ACC112 (cell line): ENCODE measurements at regions not wholly inside any gene's neighbourhood (a gene's known extent, or its start where the extent isn't known, plus 50 kb on each side); places are given as distances from the start of the nearest gene placed in this dataset.

Experiments
- H2AFZ ChIP-seq: fragments of 200-600 bp; sonication (generic); one replicate; pipeline ENCODE4 v1.6.0; 2017; ENCODE audit warnings: antibody characterized with exemption, low read length; ENCODE audit not compliant: unreplicated experiment
- H3K27ac ChIP-seq: fragments of 200-600 bp; sonication (generic); 2 replicates; pipeline ENCODE4 v1.5.1; 2014; ENCODE audit warnings: low read depth, mild to moderate bottlenecking, antibody characterized with exemption, low read length, moderate library complexity
- H3K27me3 ChIP-seq: fragments of 200-600 bp; sonication (generic); 2 replicates; pipeline ENCODE4 v1.6.1; 2014; ENCODE audit warnings: mild to moderate bottlenecking, antibody characterized with exemption, low read length, moderate library complexity, mixed read lengths; ENCODE audit not compliant: insufficient read depth
- H3K36me3 ChIP-seq: fragments of 200-600 bp; sonication (generic); 2 replicates; pipeline ENCODE4 v1.6.1; 2016; ENCODE audit warnings: mild to moderate bottlenecking, antibody characterized with exemption, low read length, moderate library complexity, mixed read lengths; ENCODE audit not compliant: insufficient read depth
- H3K4me1 ChIP-seq: fragments of 200-600 bp; sonication (generic); one replicate; pipeline ENCODE4 v1.6.1; 2016; ENCODE audit warnings: low read length, mixed read lengths; ENCODE audit not compliant: insufficient read depth, unreplicated experiment, control insufficient read depth
- H3K4me3 ChIP-seq: fragments of 200-600 bp; sonication (generic); 2 replicates; pipeline ENCODE4 v1.5.1; 2014; ENCODE audit warnings: mild to moderate bottlenecking, low read depth, low read length
- H3K79me2 ChIP-seq: fragments of 200-600 bp; sonication (generic); one replicate; pipeline ENCODE4 v1.6.0; 2016; ENCODE audit warnings: low read length; ENCODE audit not compliant: control insufficient read depth, unreplicated experiment, insufficient read depth

DNA sequence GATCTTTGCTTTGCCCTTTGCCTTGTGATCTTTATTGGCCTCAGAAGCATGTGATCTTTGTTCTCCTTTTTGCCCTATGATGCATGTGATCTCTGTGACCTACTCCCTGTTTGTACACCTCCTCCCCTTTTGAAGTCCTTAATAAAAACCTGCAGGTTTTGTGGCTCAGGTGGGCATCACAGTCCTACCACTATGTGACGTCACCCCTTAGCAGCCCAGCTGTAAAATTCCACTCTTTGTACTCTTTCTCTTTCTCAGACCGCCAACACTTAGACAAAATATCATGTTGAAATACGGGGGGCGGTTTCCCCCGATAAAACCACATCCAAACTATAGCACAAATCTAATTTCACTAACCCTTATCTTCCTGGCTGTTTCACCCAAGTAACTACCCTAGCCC, 76.7 kb upstream of the RAPGEF4 start:
- Histone ChIP-seq H3K79me2 (no peaks in the 10 kb centered on the region), H3K27ac (no peak overlapping the region), H3K4me3 (no peak overlapping the region), H3K27me3 (no peaks in the 10 kb centered on the region), H2AFZ (no peak overlapping the region), H3K4me1 (peaks cover 14% of the 10 kb centered on the region), H3K36me3 (no peaks in the 10 kb centered on the region)

GRCh38 chr2:172662099-172662498, 73.5 kb upstream of the RAPGEF4 start:
- no peaks in the 10 kb centered on the region for H3K36me3 ChIP-seq
- H3K27me3 ChIP-seq: no peaks in the 10 kb centered on the region
- no peak overlapping the region for H2AFZ ChIP-seq
- no peaks in the 10 kb centered on the region for H3K79me2 ChIP-seq
- H3K4me1 ChIP-seq: no peaks in the 10 kb centered on the region
- no peak overlapping the region for H3K4me3 ChIP-seq
- no peak overlapping the region for H3K27ac ChIP-seq

DNA sequence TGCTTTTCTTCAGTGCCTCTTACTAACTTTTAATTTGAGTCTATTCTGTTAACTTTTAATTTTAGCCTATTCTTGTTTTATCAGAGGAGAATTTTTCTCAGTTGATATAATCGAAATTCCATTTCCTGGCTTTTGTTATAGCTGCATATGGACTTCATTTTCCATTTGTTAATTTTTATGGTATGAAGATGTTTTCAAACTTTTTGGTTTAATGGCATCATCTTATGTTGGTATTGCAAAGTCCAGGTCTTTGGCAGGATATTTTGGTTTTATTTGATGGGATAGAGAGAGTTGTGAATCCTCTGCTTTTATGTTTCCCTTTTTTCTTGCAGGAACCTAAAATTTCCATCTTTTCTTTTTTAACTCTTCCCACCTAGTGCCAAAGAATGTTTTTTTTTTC, 70.9 kb upstream of the RAPGEF4 start:
- Histone ChIP-seq H3K4me3 (no peak overlapping the region), H3K27ac (no peak overlapping the region), H2AFZ (no peak overlapping the region), H3K4me1 (no peaks in the 10 kb centered on the region), H3K79me2 (no peaks in the 10 kb centered on the region), H3K27me3 (no peaks in the 10 kb centered on the region), H3K36me3 (no peaks in the 10 kb centered on the region)

- H3K36me3 ChIP-seq: no peaks in the 10 kb centered on the region
- peaks cover 14% of the 10 kb centered on the region for H3K4me1 ChIP-seq
- H3K4me3 ChIP-seq: no peak overlapping the region
- no peak overlapping the region for H2AFZ ChIP-seq
- H3K27ac ChIP-seq: no peak overlapping the region
- H3K27me3 ChIP-seq: no peaks in the 10 kb centered on the region
- no peaks in the 10 kb centered on the region for H3K79me2 ChIP-seq
Measured at GRCh38 chr2:172667581-172668325, 67.9 kb upstream of the RAPGEF4 start.

DNA sequence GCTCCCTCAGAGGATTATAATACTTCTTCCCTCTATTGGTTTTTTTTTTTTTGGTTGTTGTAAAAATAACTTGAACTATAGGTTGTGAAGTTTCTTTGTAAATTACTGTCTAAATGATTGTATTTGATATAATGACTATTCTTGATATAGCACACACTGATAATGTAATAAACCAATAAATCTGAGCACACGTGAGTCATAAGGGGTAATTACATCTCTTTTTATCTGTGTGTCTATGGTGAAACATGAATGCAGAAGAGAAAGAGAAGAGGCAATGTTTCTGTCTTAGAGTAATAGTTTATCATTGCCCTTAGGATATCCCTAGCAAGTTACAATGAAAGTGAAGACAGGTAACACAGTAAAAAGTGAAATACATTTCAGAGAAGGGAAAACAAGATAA, 64.1 kb upstream of the RAPGEF4 start:
- no peak overlapping the region for H3K4me3 ChIP-seq
- H3K27ac ChIP-seq: no peak overlapping the region
- no peak overlapping the region for H2AFZ ChIP-seq
- peaks cover 28% of the 10 kb centered on the region for H3K4me1 ChIP-seq
- no peaks in the 10 kb centered on the region for H3K36me3 ChIP-seq
- H3K79me2 ChIP-seq: no peaks in the 10 kb centered on the region
- no peaks in the 10 kb centered on the region for H3K27me3 ChIP-seq

- H2AFZ ChIP-seq: no peak overlapping the region
Measured at GRCh38 chr2:172672114-172672513, 63.5 kb upstream of the RAPGEF4 start.

GRCh38 chr2:172673056-172673683, 62.5 kb upstream of the RAPGEF4 start:
- Histone ChIP-seq H3K27me3 (no peaks in the 10 kb centered on the region), H3K36me3 (no peaks in the 10 kb centered on the region), H3K27ac (peak overlapping the region; percentile 26; the same call in 1 of the 2 replicates), H3K4me3 (peak overlapping the region; percentile 4; the same call in 1 of the 2 replicates), H3K4me1 (peaks cover 32% of the 10 kb centered on the region), H3K79me2 (no peaks in the 10 kb centered on the region), H2AFZ (peak overlapping the region; percentile 18)

More at GRCh38 chr2:172672114-172672513, 63.5 kb upstream of the RAPGEF4 start:
- Histone ChIP-seq H3K4me3 (no peak overlapping the region), H3K27ac (peak overlapping the region; percentile 26; the same call in 1 of the 2 replicates), H3K27me3 (no peaks in the 10 kb centered on the region), H3K4me1 (peaks cover 28% of the 10 kb centered on the region), H3K79me2 (no peaks in the 10 kb centered on the region), H3K36me3 (no peaks in the 10 kb centered on the region)

- peak overlapping the region; percentile 44; the same call in 1 of the 2 replicates for H3K4me3 ChIP-seq
- no peak overlapping the region for H2AFZ ChIP-seq
- H3K4me1 ChIP-seq: peaks cover 32% of the 10 kb centered on the region
- no peaks in the 10 kb centered on the region for H3K36me3 ChIP-seq
- H3K79me2 ChIP-seq: no peaks in the 10 kb centered on the region
- no peaks in the 10 kb centered on the region for H3K27me3 ChIP-seq
- H3K27ac ChIP-seq: no peak overlapping the region
Measured at GRCh38 chr2:172674034-172674967, 61.3 kb upstream of the RAPGEF4 start.

DNA sequence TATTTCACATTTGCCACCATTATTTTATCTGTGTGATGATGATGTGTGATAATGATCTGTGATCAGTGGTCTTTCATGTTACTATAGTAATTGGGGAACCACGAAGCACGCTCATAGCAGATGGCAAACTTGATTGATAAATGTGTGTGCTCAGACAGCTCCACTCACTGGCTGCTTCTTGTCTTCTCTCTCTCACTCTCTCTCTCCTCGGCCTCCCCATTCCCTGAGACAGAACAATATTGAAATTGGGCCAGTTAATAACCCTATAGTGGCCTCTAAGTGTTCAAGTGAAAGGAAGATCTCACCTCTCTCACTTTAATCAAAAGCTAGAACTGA, 60.7 kb upstream of the RAPGEF4 start:
- Histone ChIP-seq H2AFZ (no peak overlapping the region), H3K36me3 (no peaks in the 10 kb centered on the region), H3K27me3 (no peaks in the 10 kb centered on the region), H3K4me1 (peaks cover 32% of the 10 kb centered on the region), H3K79me2 (no peaks in the 10 kb centered on the region), H3K27ac (no peak overlapping the region), H3K4me3 (0 out of 2 replicates have a peak overlapping the region, but pooled peaks have one; percentile 44)

DNA sequence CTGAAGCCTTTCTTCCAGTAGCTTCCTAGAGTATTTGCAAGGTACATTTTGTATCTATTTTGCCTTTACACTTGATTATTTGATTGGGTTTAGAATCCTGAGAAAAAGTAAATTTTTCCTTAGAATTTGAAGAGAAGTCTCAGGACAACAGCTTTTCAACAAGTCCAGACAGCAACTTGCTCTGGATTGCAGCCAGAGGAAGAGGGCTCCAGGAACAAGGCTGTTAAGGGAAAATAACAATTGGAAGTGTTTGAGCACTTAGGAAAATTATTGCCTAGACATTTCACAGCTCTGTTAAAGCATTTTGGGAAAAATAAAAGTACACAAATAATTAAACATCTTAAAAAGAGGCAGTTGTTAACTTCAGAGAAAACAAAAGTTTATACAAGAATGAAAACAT, 58.3 kb upstream of the RAPGEF4 start:
- H3K79me2 ChIP-seq: no peaks in the 10 kb centered on the region
- H3K4me1 ChIP-seq: peaks cover 21% of the 10 kb centered on the region
- no peak overlapping the region for H3K4me3 ChIP-seq
- H3K27ac ChIP-seq: no peak overlapping the region
- H3K36me3 ChIP-seq: no peaks in the 10 kb centered on the region
- no peaks in the 10 kb centered on the region for H3K27me3 ChIP-seq
- H2AFZ ChIP-seq: no peak overlapping the region
